ENCODE measurements at regions not wholly inside any gene's neighbourhood (a gene's known extent, or its start where the extent isn't known, plus 50 kb on each side); places are given as distances from the start of the nearest gene placed in this dataset.

DNA sequence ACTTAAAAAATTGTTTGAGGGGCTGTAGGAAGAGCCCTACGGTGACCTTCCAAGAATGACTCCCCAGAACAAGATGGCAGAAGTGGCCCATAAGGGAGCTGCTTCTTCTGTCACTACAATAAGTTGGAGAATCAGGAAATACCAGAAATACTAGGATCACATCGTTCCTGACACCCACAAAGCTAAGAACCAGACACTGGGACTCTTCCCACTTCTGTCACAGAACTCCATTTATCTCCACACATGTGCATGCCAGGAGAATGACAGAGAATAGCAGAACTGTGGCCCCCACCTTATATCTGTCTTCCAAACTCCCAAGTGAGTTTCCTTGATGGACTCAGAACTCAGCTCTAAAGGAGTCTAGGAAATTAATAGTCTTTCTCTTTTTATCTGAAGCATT, 54.6 kb upstream of the UBR2 start:
- DNase-seq (no peak), ATAC-seq (no peak)
- H3K4me3 ChIP-seq: no peak overlapping the region
- H3K9me3 ChIP-seq: no peaks in the 10 kb centered on the region
- H3K4me1 ChIP-seq: peaks cover 0 to 13% (median 0%) of the 10 kb centered on the region in 9 donors
- H3K27me3 ChIP-seq: no peaks in the 10 kb centered on the region
- H3K27ac ChIP-seq: no peak overlapping the region
- TF ChIP-seq, protein P1, sequence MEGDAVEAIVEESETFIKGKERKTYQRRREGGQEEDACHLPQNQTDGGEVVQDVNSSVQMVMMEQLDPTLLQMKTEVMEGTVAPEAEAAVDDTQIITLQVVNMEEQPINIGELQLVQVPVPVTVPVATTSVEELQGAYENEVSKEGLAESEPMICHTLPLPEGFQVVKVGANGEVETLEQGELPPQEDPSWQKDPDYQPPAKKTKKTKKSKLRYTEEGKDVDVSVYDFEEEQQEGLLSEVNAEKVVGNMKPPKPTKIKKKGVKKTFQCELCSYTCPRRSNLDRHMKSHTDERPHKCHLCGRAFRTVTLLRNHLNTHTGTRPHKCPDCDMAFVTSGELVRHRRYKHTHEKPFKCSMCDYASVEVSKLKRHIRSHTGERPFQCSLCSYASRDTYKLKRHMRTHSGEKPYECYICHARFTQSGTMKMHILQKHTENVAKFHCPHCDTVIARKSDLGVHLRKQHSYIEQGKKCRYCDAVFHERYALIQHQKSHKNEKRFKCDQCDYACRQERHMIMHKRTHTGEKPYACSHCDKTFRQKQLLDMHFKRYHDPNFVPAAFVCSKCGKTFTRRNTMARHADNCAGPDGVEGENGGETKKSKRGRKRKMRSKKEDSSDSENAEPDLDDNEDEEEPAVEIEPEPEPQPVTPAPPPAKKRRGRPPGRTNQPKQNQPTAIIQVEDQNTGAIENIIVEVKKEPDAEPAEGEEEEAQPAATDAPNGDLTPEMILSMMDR (IDR thresholded peaks at IDR 0.05): no peak
- no peaks in the 10 kb centered on the region for H3K36me3 ChIP-seq
- intact Hi-C loops (cut with DNase I): no loop called here
- WGBS, 2 donors: 65 to 76% methylated on average over 2 of the region's 2 CpGs

DNA sequence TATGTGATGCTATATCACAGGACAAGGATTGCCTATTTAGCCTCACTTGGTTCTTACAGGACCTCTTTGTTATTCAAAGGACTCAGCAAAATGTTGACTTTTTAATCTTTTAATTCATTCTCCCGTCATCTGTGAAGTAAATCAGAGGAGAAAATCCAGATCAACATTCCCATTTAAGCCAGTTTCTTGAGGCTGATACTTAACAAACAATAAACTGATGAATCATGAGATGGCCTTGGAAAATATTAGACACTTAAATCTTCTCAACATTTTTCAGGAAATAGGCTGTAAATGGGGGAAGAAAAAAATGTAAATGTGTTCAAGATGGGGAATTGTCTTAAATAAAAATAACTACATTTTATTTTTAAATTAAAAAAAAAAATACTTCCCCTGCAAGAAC, 55.9 kb upstream of the UBR2 start:
- intact Hi-C loops (cut with DNase I): no loop called here
- H3K9me3 ChIP-seq: peaks cover 0 to under 1% (median 0%) of the 10 kb centered on the region in 11 donors
- H3K27ac ChIP-seq: no peak overlapping the region
- ATAC-seq (no peak), DNase-seq (no peak)
- H3K27me3 ChIP-seq: no peaks in the 10 kb centered on the region
- TF ChIP-seq, protein P1 (IDR thresholded peaks at IDR 0.05): no peak
- WGBS, 2 donors: 74 to 83% methylated on average over 1 of the region's 1 CpG
- H3K4me1 ChIP-seq: peaks cover 0 to 13% (median 0%) of the 10 kb centered on the region in 9 donors
- no peak overlapping the region for H3K4me3 ChIP-seq
- H3K36me3 ChIP-seq: no peaks in the 10 kb centered on the region

DNA sequence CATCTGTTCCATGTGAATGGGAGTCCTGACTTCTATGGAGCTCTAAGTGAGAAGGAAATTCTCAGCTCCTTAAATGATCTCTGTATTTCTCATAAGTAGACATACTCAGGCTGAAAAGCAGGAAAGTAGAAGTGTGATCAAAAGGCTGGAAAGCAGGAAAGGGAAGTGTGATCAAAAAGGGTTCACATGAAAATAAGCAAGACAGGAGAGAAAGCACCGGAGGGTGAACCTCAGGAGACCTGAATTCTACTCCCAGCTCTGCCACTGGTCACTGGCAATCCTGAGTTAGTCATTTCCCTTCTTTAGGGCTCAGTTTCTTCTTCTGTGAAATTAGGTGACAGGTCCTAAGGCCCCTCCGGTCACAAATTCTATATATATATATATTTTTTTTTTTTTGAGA, 55.5 kb upstream of the TRERF1 start:
- ATAC-seq: no peak
- Histone ChIP-seq H3K36me3 (no peaks in the 10 kb centered on the region), H3K27ac (no peak overlapping the region), H3K4me3 (no peak overlapping the region), H3K4me1 (peaks cover 0 to 8% (median 0%) of the 10 kb centered on the region in 9 donors), H3K9me3 (peaks cover 0 to 5% (median 0%) of the 10 kb centered on the region in 11 donors), H3K27me3 (peaks cover 0 to 4% (median 0%) of the 10 kb centered on the region in 7 donors)
- WGBS, 2 donors: 45 to 60% methylated on average over 2 of the region's 2 CpGs
- DNase-seq: no peak
- intact Hi-C loops (cut with DNase I): no loop called here
- TF ChIP-seq, protein P1 (IDR thresholded peaks at IDR 0.05): no peak

DNA sequence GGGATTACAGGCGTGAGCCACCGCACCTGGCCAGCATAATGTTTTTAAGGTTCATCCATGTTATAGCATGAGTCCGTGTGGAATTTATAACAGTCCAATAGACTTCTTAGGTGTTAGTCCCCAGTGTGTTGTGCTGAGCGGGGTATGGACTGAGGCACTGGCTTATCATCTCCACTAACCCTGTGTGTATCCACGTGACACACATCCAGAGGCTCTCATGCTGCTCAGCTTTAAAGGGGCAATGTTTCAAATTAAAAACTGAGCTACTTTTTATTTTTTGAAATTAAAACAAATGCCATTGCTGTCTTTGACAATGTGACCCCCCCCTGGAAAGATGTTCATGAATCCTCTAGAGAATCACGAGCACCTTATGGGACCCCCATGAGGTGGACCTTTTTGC, 54.3 kb upstream of the TRERF1 start:
- intact Hi-C loops (cut with DNase I): no loop called here
- TF ChIP-seq, protein P1 (IDR thresholded peaks at IDR 0.05): no peak

More for the DNA sequence above, 54.3 kb upstream of the TRERF1 start:
- peaks cover 0 to 4% (median 0%) of the 10 kb centered on the region in 7 donors for H3K27me3 ChIP-seq
- ATAC-seq: no peak
- H3K36me3 ChIP-seq: no peaks in the 10 kb centered on the region
- H3K27ac ChIP-seq: no peak overlapping the region
- H3K4me3 ChIP-seq: no peak overlapping the region
- H3K4me1 ChIP-seq: peaks cover 0 to 5% (median 0%) of the 10 kb centered on the region in 9 donors
- DNase-seq: no peak
- 81 to 82% methylated on average over 6 of the region's 6 CpGs for WGBS, 2 donors
- H3K9me3 ChIP-seq: peaks cover 0 to 5% (median 0%) of the 10 kb centered on the region in 11 donors
